ENCODE measurements at regions not wholly inside any gene's neighbourhood (a gene's known extent, or its start where the extent isn't known, plus 50 kb on each side); places are given as distances from the start of the nearest gene placed in this dataset.

DNA sequence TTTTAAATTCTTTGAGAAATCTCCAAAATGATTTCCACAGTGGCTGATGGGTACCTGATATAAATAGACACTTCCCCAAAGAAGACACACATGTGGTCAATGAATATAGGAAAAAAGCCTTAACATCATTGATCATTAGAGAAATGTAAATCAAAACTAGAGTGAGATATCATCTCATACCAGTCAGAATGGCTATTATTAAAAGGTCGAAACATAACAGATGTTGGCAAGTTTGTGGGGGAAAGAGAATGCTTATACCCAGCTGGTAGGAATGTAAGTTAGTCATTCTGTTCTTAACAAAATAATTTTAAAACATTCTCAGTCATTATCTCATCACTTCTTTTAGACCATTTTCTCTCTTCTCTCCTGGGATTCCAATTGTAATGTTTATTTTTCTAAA, 1666.0 kb upstream of the ACO1 start:
- TF ChIP-seq, protein P1, sequence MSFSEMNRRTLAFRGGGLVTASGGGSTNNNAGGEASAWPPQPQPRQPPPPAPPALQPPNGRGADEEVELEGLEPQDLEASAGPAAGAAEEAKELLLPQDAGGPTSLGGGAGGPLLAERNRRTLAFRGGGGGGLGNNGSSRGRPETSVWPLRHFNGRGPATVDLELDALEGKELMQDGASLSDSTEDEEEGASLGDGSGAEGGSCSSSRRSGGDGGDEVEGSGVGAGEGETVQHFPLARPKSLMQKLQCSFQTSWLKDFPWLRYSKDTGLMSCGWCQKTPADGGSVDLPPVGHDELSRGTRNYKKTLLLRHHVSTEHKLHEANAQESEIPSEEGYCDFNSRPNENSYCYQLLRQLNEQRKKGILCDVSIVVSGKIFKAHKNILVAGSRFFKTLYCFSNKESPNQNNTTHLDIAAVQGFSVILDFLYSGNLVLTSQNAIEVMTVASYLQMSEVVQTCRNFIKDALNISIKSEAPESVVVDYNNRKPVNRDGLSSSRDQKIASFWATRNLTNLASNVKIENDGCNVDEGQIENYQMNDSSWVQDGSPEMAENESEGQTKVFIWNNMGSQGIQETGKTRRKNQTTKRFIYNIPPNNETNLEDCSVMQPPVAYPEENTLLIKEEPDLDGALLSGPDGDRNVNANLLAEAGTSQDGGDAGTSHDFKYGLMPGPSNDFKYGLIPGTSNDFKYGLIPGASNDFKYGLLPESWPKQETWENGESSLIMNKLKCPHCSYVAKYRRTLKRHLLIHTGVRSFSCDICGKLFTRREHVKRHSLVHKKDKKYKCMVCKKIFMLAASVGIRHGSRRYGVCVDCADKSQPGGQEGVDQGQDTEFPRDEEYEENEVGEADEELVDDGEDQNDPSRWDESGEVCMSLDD (tag by site-specific recombination; IDR thresholded peaks at IDR 0.05): no peak
- TF ChIP-seq ZNF350 (tag by site-specific recombination; IDR thresholded peaks at IDR 0.05) (no peak), ZNF239 (tag by site-specific recombination; IDR thresholded peaks at IDR 0.05) (no peak), ZNF48 (tag by site-specific recombination; IDR thresholded peaks at IDR 0.05) (no peak), ZNF707 (tag by site-specific recombination; IDR thresholded peaks at IDR 0.05) (no peak), SP2 (tag by site-specific recombination; IDR thresholded peaks at IDR 0.05) (no peak), ZNF366 (tag by site-specific recombination; conservative IDR thresholded peaks at IDR 0.05) (no peak), ZNF24 (tag by site-specific recombination; IDR thresholded peaks at IDR 0.05) (no peak), ZBTB7A (tag by site-specific recombination; IDR thresholded peaks at IDR 0.05; ENCODE audit: low read depth) (no peak), ZNF777 (tag by site-specific recombination; IDR thresholded peaks at IDR 0.05; ENCODE audit: borderline replicate concordance) (no peak), ZNF530 (tag by site-specific recombination; IDR thresholded peaks at IDR 0.05; ENCODE audit: low read depth) (no peak), ZNF211 (tag by site-specific recombination; IDR thresholded peaks at IDR 0.05; ENCODE audit: low read depth) (no peak)
- TF ChIP-seq, protein P2, sequence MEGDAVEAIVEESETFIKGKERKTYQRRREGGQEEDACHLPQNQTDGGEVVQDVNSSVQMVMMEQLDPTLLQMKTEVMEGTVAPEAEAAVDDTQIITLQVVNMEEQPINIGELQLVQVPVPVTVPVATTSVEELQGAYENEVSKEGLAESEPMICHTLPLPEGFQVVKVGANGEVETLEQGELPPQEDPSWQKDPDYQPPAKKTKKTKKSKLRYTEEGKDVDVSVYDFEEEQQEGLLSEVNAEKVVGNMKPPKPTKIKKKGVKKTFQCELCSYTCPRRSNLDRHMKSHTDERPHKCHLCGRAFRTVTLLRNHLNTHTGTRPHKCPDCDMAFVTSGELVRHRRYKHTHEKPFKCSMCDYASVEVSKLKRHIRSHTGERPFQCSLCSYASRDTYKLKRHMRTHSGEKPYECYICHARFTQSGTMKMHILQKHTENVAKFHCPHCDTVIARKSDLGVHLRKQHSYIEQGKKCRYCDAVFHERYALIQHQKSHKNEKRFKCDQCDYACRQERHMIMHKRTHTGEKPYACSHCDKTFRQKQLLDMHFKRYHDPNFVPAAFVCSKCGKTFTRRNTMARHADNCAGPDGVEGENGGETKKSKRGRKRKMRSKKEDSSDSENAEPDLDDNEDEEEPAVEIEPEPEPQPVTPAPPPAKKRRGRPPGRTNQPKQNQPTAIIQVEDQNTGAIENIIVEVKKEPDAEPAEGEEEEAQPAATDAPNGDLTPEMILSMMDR (tag by site-specific recombination; IDR thresholded peaks at IDR 0.05): no peak

Measured in HEK293 (cell line).